ENCODE measurements at regions not wholly inside any gene's neighbourhood (a gene's known extent, or its start where the extent isn't known, plus 50 kb on each side); places are given as distances from the start of the nearest gene placed in this dataset.

GRCh38 chr5:74361406-74362358 is 278.8 kb downstream of the ENC1 start:
- TF ChIP-seq YY1 (IDR thresholded peaks at IDR 0.05; ENCODE audit: low read depth) (no peak), USF1 (IDR thresholded peaks at IDR 0.05) (no peak), CEBPB (IDR thresholded peaks at IDR 0.05) (no peak), ZBTB7A (IDR thresholded peaks at IDR 0.05; ENCODE audit: low read depth) (no peak), EGR1 (IDR thresholded peaks at IDR 0.05) (no peak), NFIC (IDR thresholded peaks at IDR 0.05) (no peak), TCF12 (IDR thresholded peaks at IDR 0.05; ENCODE audit: low read depth) (no peak), CREB1 (IDR thresholded peaks at IDR 0.05; ENCODE audit: low read depth) (no peak), TEAD4 (IDR thresholded peaks at IDR 0.05) (no peak), EP300 (IDR thresholded peaks at IDR 0.05; ENCODE audit: borderline replicate concordance) (no peak), RAD21 (IDR thresholded peaks at IDR 0.05; ENCODE audit: low read depth) (no peak), FOXM1 (IDR thresholded peaks at IDR 0.05; ENCODE audit: borderline replicate concordance, low read depth) (no peak), TAF1 (IDR thresholded peaks at IDR 0.05; ENCODE audit: low read depth) (no peak)
- TF ChIP-seq, protein P1, sequence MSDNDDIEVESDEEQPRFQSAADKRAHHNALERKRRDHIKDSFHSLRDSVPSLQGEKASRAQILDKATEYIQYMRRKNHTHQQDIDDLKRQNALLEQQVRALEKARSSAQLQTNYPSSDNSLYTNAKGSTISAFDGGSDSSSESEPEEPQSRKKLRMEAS (IDR thresholded peaks at IDR 0.05) = no peak
- TF ChIP-seq, protein P2, sequence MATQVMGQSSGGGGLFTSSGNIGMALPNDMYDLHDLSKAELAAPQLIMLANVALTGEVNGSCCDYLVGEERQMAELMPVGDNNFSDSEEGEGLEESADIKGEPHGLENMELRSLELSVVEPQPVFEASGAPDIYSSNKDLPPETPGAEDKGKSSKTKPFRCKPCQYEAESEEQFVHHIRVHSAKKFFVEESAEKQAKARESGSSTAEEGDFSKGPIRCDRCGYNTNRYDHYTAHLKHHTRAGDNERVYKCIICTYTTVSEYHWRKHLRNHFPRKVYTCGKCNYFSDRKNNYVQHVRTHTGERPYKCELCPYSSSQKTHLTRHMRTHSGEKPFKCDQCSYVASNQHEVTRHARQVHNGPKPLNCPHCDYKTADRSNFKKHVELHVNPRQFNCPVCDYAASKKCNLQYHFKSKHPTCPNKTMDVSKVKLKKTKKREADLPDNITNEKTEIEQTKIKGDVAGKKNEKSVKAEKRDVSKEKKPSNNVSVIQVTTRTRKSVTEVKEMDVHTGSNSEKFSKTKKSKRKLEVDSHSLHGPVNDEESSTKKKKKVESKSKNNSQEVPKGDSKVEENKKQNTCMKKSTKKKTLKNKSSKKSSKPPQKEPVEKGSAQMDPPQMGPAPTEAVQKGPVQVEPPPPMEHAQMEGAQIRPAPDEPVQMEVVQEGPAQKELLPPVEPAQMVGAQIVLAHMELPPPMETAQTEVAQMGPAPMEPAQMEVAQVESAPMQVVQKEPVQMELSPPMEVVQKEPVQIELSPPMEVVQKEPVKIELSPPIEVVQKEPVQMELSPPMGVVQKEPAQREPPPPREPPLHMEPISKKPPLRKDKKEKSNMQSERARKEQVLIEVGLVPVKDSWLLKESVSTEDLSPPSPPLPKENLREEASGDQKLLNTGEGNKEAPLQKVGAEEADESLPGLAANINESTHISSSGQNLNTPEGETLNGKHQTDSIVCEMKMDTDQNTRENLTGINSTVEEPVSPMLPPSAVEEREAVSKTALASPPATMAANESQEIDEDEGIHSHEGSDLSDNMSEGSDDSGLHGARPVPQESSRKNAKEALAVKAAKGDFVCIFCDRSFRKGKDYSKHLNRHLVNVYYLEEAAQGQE (IDR thresholded peaks at IDR 0.05; ENCODE audit: low read depth) = no peak

- TF ChIP-seq TAF1 (IDR thresholded peaks at IDR 0.05; ENCODE audit: low read depth) (no peak), RAD21 (IDR thresholded peaks at IDR 0.05; ENCODE audit: low read depth) (no peak), USF1 (IDR thresholded peaks at IDR 0.05) (no peak), ZBTB7A (IDR thresholded peaks at IDR 0.05; ENCODE audit: low read depth) (no peak), EGR1 (IDR thresholded peaks at IDR 0.05) (no peak), FOXM1 (IDR thresholded peaks at IDR 0.05; ENCODE audit: borderline replicate concordance, low read depth) (no peak)
- TF ChIP-seq, protein P2 (IDR thresholded peaks at IDR 0.05; ENCODE audit: low read depth) = no peak
These were observed 279.9 kb downstream of the ENC1 start for GRCh38 chr5:74360535-74361210.

GRCh38 chr5:74357827-74358226 is 282.7 kb downstream of the ENC1 start:
- TF ChIP-seq TAF1 (IDR thresholded peaks at IDR 0.05; ENCODE audit: low read depth) (no peak), EP300 (IDR thresholded peaks at IDR 0.05; ENCODE audit: borderline replicate concordance) (no peak), EGR1 (IDR thresholded peaks at IDR 0.05) (no peak), USF1 (IDR thresholded peaks at IDR 0.05) (no peak), RAD21 (IDR thresholded peaks at IDR 0.05; ENCODE audit: low read depth) (no peak), FOXM1 (IDR thresholded peaks at IDR 0.05; ENCODE audit: borderline replicate concordance, low read depth) (no peak), TCF12 (IDR thresholded peaks at IDR 0.05; ENCODE audit: low read depth) (no peak), CEBPB (IDR thresholded peaks at IDR 0.05) (no peak), ZBTB7A (IDR thresholded peaks at IDR 0.05; ENCODE audit: low read depth) (no peak), YY1 (IDR thresholded peaks at IDR 0.05; ENCODE audit: low read depth) (no peak), TEAD4 (IDR thresholded peaks at IDR 0.05) (no peak), CREB1 (IDR thresholded peaks at IDR 0.05; ENCODE audit: low read depth) (no peak), NFIC (IDR thresholded peaks at IDR 0.05) (no peak)
- TF ChIP-seq, protein P1 (IDR thresholded peaks at IDR 0.05) = no peak
- TF ChIP-seq, protein P2 (IDR thresholded peaks at IDR 0.05; ENCODE audit: low read depth) = no peak
